Panc1 (cell line): ENCODE measurements at regions not wholly inside any gene's neighbourhood (a gene's known extent, or its start where the extent isn't known, plus 50 kb on each side); places are given as distances from the start of the nearest gene placed in this dataset.

Source experiments
- POLR2AphosphoS5 ChIP-seq: IDR thresholded peaks from 2 replicates; pipeline ENCODE4 v1.6.1; 2012; ENCODE audit warnings: mild to moderate bottlenecking, low read depth, low read length, moderate library complexity
- SIN3A ChIP-seq: IDR thresholded peaks from 2 replicates; pipeline ENCODE4 v1.6.1; 2012; ENCODE audit warnings: low read depth, mild to moderate bottlenecking, low read length, moderate library complexity, borderline replicate concordance; ENCODE audit not compliant: insufficient read depth
- TCF7L2 ChIP-seq: IDR thresholded peaks from 2 replicates; pipeline ENCODE4 v1.6.1; 2011; ENCODE audit warnings: mild to moderate bottlenecking, low read depth, low read length, inconsistent platforms
- TF ChIP-seq, protein P1 (sequence below): fragments of 450-650 bp; IDR thresholded peaks from 2 replicates; pipeline ENCODE4 v1.5.1; 2017; ENCODE audit warnings: mild to moderate bottlenecking

DNA sequence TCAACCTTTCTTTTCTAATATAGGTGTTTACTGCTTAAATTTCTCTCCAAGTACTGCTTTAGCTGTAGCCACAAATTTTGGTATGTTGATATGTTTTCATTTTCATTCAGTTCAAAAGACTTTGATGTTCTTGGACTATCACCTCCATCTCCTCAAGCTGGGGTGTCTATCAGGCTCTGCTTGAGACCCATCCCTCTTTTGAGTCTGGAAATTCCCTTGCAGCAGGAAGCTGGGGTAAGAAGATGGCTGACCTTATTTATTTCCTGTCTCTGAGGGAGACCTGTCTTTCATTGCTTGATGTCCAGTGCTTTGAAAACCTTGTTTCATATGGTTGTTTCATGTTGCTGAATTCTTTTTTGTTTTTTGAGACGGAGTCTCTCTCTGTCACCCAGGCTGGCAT, 60.5 kb upstream of the ADPGK start:
- TF ChIP-seq, protein P1, sequence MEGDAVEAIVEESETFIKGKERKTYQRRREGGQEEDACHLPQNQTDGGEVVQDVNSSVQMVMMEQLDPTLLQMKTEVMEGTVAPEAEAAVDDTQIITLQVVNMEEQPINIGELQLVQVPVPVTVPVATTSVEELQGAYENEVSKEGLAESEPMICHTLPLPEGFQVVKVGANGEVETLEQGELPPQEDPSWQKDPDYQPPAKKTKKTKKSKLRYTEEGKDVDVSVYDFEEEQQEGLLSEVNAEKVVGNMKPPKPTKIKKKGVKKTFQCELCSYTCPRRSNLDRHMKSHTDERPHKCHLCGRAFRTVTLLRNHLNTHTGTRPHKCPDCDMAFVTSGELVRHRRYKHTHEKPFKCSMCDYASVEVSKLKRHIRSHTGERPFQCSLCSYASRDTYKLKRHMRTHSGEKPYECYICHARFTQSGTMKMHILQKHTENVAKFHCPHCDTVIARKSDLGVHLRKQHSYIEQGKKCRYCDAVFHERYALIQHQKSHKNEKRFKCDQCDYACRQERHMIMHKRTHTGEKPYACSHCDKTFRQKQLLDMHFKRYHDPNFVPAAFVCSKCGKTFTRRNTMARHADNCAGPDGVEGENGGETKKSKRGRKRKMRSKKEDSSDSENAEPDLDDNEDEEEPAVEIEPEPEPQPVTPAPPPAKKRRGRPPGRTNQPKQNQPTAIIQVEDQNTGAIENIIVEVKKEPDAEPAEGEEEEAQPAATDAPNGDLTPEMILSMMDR: no peak
- TF ChIP-seq POLR2AphosphoS5 (no peak), TCF7L2 (no peak), SIN3A (no peak)
